Activated CD8-positive, alpha-beta T cell treated with anti-CD3 and anti-CD28 coated beads, Interleukin-2, amount 10 ng/mL, durations not matched to agents 7 days and 5 days (primary cell): ENCODE measurements at regions not wholly inside any gene's neighbourhood (a gene's known extent, or its start where the extent isn't known, plus 50 kb on each side); places are given as distances from the start of the nearest gene placed in this dataset.
A peak's percentile ranks its signal among the peaks of the same experiment; 100 is the strongest.
"Not testable (repeated sequence)": the region's sequence is repeated elsewhere in the genome, so short reads cannot be mapped to it uniquely, and the experiment has no call there.

Experiments
- ATAC-seq: fragments of 150-1000 bp; cut with Tn5 transposase; one replicate; pipeline ENCODE4 v1.10.0; 2021; ENCODE audit warnings: moderate library complexity
- CTCF ChIA-PET: fragments of 350-600 bp; sonication (Branson Sonifier 250); formaldehyde crosslinking; loops from one replicate; lab custom pipeline; 2021; ENCODE audit warnings: antibody characterized with exemption; lab: Charles Lee
- POLR2A ChIA-PET: fragments of 350-600 bp; sonication (Branson Sonifier 250); formaldehyde crosslinking; loops from one replicate; lab custom pipeline; 2021; ENCODE audit warnings: antibody characterized with exemption; lab: Charles Lee
- DNase-seq: peaks from one replicate; pipeline ENCODE4 v3.0.0-alpha.2; 2020
- H3K27ac Mint-ChIP-seq: one replicate; pipeline ENCODE4 v1.8.0; 2021; ENCODE audit warnings: mild to moderate bottlenecking, mixed read lengths
- H3K27me3 Mint-ChIP-seq: one replicate; pipeline ENCODE4 v1.8.0; 2021; ENCODE audit warnings: low read depth, mixed read lengths
- H3K36me3 Mint-ChIP-seq: one replicate; pipeline ENCODE4 v1.8.0; 2021; ENCODE audit warnings: low read depth, mixed read lengths
- H3K4me1 Mint-ChIP-seq: one replicate; pipeline ENCODE4 v1.8.0; 2021; ENCODE audit warnings: low read depth, mixed read lengths
- H3K4me3 Mint-ChIP-seq: one replicate; pipeline ENCODE4 v1.8.0; 2021; ENCODE audit warnings: mild to moderate bottlenecking, mixed read lengths
- H3K9me3 Mint-ChIP-seq: one replicate; pipeline ENCODE4 v1.8.0; 2022; ENCODE audit warnings: mixed read lengths; ENCODE audit not compliant: insufficient read depth

DNA sequence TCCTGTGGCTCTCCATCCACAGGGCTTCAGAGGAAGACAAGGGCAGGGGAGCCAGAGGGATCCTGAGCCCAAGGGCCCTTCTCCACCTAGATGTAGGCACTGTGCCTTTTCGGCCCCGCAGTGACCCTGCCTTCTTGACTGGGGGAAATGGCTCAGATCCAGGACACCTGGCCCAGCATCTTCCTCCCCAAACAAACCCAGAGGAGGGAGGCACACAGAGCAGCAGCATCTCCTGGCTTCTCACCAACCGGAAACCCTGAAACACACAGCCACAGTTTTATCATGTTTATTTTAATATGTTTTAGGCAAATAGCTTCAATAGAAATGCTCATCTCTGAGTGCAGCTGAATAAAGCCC, 84.5 kb upstream of the LRFN2 start:
- Mint-ChIP-seq H3K4me1 (no peaks in the 10 kb centered on the region), H3K27ac (no peak overlapping the region), H3K4me3 (no peak overlapping the region), H3K27me3 (no peaks in the 10 kb centered on the region), H3K9me3 (no peaks in the 10 kb centered on the region), H3K36me3 (no peaks in the 10 kb centered on the region)
- no peak for DNase-seq
- ATAC-seq = no peak
- CTCF ChIA-PET = no interaction called here
- POLR2A ChIA-PET = no interaction called here

GRCh38 chr6:40671001-40671693, 84.0 kb upstream of the LRFN2 start:
- POLR2A ChIA-PET = no interaction called here
- Mint-ChIP-seq H3K4me1 (no peaks in the 10 kb centered on the region), H3K36me3 (no peaks in the 10 kb centered on the region), H3K27ac (no peak overlapping the region), H3K4me3 (no peak overlapping the region), H3K27me3 (no peaks in the 10 kb centered on the region), H3K9me3 (no peaks in the 10 kb centered on the region)
- DNase-seq (no peak), ATAC-seq (no peak)
- CTCF ChIA-PET = no interaction called here

DNA sequence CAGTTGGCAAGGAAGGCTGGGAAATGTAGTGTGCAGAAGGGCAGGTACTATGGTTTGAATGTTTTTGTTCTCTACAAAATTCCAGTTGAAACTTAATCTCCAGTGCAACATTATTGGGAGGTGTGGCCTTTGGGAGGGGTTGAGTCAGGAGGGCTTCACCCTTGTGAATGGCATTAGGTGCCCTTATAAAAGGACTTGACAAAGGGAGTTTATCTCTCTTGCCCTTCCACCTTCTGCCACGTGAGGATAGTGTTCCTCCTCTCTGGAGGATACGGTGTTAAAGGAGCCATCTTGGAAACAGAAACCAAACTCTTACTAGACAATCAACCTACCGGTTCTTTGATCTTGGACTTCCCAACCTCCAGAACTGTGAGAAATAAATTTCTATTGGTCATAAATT, 82.2 kb upstream of the LRFN2 start:
- no peak overlapping the region for H3K27ac Mint-ChIP-seq
- peaks cover 8% of the 10 kb centered on the region for H3K9me3 Mint-ChIP-seq
- ChIA-PET POLR2A (no interaction called here), CTCF (no interaction called here)
- H3K4me3 Mint-ChIP-seq = no peak overlapping the region
- no peak for ATAC-seq
- no peaks in the 10 kb centered on the region for H3K4me1 Mint-ChIP-seq
- no peaks in the 10 kb centered on the region for H3K27me3 Mint-ChIP-seq
- H3K36me3 Mint-ChIP-seq = no peaks in the 10 kb centered on the region
- DNase-seq = no peak

DNA sequence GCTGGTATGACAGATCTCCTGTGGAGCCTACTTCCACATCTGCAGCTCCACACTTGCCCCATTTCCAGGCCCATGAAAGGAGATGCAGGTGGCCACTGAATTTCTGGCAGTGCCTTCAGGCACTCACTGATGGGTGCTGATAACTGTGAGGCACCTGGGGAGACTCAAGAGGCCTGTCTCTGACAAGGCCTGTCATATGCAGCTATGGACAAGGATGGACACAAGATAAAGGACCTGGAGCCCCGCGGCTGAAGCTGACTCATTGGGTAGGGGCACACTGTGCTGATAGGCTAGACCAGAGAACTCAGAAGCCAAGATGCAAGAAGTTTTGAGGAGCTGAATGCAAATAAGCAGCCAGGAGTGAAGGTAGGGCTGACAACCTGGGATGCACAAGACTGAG, 81.0 kb upstream of the LRFN2 start:
- peaks cover 10% of the 10 kb centered on the region for H3K9me3 Mint-ChIP-seq
- H3K27me3 Mint-ChIP-seq = no peaks in the 10 kb centered on the region
- H3K36me3 Mint-ChIP-seq = no peaks in the 10 kb centered on the region
- no peak overlapping the region for H3K4me3 Mint-ChIP-seq
- POLR2A ChIA-PET = no interaction called here
- H3K27ac Mint-ChIP-seq = no peak overlapping the region
- ATAC-seq (no peak), DNase-seq (no peak)
- CTCF ChIA-PET = no interaction called here
- no peaks in the 10 kb centered on the region for H3K4me1 Mint-ChIP-seq

- Mint-ChIP-seq H3K27ac (no peak overlapping the region), H3K4me1 (no peaks in the 10 kb centered on the region), H3K4me3 (no peak overlapping the region), H3K36me3 (no peaks in the 10 kb centered on the region), H3K9me3 (peaks cover 10% of the 10 kb centered on the region), H3K27me3 (no peaks in the 10 kb centered on the region)
- POLR2A ChIA-PET = no interaction called here
- DNase-seq (no peak), ATAC-seq (no peak)
- CTCF ChIA-PET = no interaction called here
Measured at GRCh38 chr6:40666530-40666929, 79.4 kb upstream of the LRFN2 start.

GRCh38 chr6:40661726-40662125, 74.6 kb upstream of the LRFN2 start:
- POLR2A ChIA-PET = no interaction called here
- H3K27ac Mint-ChIP-seq = no peak overlapping the region
- DNase-seq (no peak), ATAC-seq (no peak)
- H3K9me3 Mint-ChIP-seq = peaks cover 10% of the 10 kb centered on the region
- H3K4me3 Mint-ChIP-seq = no peak overlapping the region
- H3K4me1 Mint-ChIP-seq = no peaks in the 10 kb centered on the region
- H3K36me3 Mint-ChIP-seq = no peaks in the 10 kb centered on the region
- CTCF ChIA-PET = no interaction called here
- no peaks in the 10 kb centered on the region for H3K27me3 Mint-ChIP-seq

DNA sequence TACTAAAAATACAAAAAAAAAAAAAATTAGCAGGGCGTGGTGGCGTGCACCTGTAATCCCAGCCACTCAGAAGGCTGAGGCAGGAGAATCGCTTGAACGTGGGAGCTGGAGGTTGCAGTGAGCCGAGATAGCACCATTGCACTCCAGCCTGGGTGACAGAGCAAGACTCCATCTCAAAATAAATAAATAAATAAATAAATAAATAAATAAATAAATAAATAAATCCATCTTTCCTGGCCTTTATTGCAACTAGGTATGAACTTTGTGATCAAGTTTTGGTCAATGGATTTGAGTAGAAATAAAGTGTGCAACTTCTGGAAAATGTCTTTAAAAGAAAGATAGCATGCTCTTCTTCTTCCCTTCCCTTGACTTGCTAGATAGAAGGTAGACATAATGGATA, 69.6 kb upstream of the LRFN2 start:
- H3K4me1 Mint-ChIP-seq, POLR2A ChIA-PET, DNase-seq, H3K9me3 Mint-ChIP-seq, H3K36me3 Mint-ChIP-seq, CTCF ChIA-PET, H3K4me3 Mint-ChIP-seq, H3K27ac Mint-ChIP-seq, ATAC-seq, H3K27me3 Mint-ChIP-seq: not testable (repeated sequence)

DNA sequence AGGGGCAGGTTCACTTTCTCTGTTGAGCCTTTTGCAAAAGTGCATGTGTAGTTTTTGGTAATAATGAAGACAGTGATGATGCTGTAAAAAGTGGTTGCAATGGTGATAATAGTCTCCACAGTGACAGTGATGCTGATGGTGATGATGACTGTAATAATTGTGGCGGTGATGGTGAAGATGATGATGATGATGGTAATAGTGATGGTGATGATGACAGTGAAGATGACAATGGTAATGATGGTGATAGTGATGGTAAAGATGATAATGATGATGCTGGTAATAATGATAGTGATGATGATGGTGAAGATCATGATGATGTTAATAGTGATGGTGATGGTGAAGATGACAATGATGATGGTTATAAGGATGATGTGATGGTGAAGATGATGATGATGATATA, 67.7 kb upstream of the LRFN2 start:
- H3K4me1 Mint-ChIP-seq = no peaks in the 10 kb centered on the region
- no peak overlapping the region for H3K4me3 Mint-ChIP-seq
- POLR2A ChIA-PET = no interaction called here
- no peak overlapping the region for H3K27ac Mint-ChIP-seq
- DNase-seq (no peak), ATAC-seq (no peak)
- CTCF ChIA-PET = no interaction called here
- no peaks in the 10 kb centered on the region for H3K36me3 Mint-ChIP-seq
- H3K27me3 Mint-ChIP-seq = peaks cover 6% of the 10 kb centered on the region
- no peaks in the 10 kb centered on the region for H3K9me3 Mint-ChIP-seq

- Mint-ChIP-seq H3K27me3 (peaks cover 14% of the 10 kb centered on the region), H3K4me3 (no peak overlapping the region), H3K36me3 (no peaks in the 10 kb centered on the region), H3K9me3 (no peaks in the 10 kb centered on the region), H3K27ac (no peak overlapping the region), H3K4me1 (peaks cover 17% of the 10 kb centered on the region)
- CTCF ChIA-PET = no interaction called here
- POLR2A ChIA-PET = no interaction called here
- no peak for DNase-seq
- no peak for ATAC-seq
Measured at GRCh38 chr6:40645043-40645442, 57.9 kb upstream of the LRFN2 start.

GRCh38 chr6:40642837-40643236, 55.7 kb upstream of the LRFN2 start:
- peaks cover 7% of the 10 kb centered on the region for H3K27me3 Mint-ChIP-seq
- no peaks in the 10 kb centered on the region for H3K36me3 Mint-ChIP-seq
- ATAC-seq (no peak), DNase-seq (no peak)
- no peak overlapping the region for H3K4me3 Mint-ChIP-seq
- peaks cover 25% of the 10 kb centered on the region for H3K4me1 Mint-ChIP-seq
- H3K27ac Mint-ChIP-seq = no peak overlapping the region
- ChIA-PET POLR2A (interaction anchor here (0.7 kb wide), 1 partner anchor 36 kb away, joined by 3 read pairs; no protein-coding TSS in a partner anchor), CTCF (no interaction called here)
- H3K9me3 Mint-ChIP-seq = no peaks in the 10 kb centered on the region

- POLR2A ChIA-PET = no interaction called here
- Mint-ChIP-seq H3K9me3 (no peaks in the 10 kb centered on the region), H3K36me3 (no peaks in the 10 kb centered on the region), H3K4me1 (peaks cover 25% of the 10 kb centered on the region), H3K27me3 (peaks cover under 1% of the 10 kb centered on the region), H3K27ac (no peak overlapping the region), H3K4me3 (no peak overlapping the region)
- no peak for ATAC-seq
- CTCF ChIA-PET = no interaction called here
- no peak for DNase-seq
Measured at GRCh38 chr6:40642190-40642589, 55.0 kb upstream of the LRFN2 start.

- peak overlapping the region; percentile 42 for H3K4me3 Mint-ChIP-seq
- ChIA-PET CTCF (no interaction called here), POLR2A (no interaction called here)
- peak overlapping the region; percentile 78 for H3K27ac Mint-ChIP-seq
- peaks cover 25% of the 10 kb centered on the region for H3K4me1 Mint-ChIP-seq
- H3K9me3 Mint-ChIP-seq = no peaks in the 10 kb centered on the region
- DNase-seq (peak; percentile 66), ATAC-seq (peak; percentile 80)
- H3K27me3 Mint-ChIP-seq = no peaks in the 10 kb centered on the region
- H3K36me3 Mint-ChIP-seq = no peaks in the 10 kb centered on the region
Measured at GRCh38 chr6:40640599-40641227, 53.5 kb upstream of the LRFN2 start.
